ENCODE measurements at regions not wholly inside any gene's neighbourhood (a gene's known extent, or its start where the extent isn't known, plus 50 kb on each side); places are given as distances from the start of the nearest gene placed in this dataset.
"Not testable (repeated sequence)": the region's sequence is repeated elsewhere in the genome, so short reads cannot be mapped to it uniquely, and the experiment has no call there.

DNA sequence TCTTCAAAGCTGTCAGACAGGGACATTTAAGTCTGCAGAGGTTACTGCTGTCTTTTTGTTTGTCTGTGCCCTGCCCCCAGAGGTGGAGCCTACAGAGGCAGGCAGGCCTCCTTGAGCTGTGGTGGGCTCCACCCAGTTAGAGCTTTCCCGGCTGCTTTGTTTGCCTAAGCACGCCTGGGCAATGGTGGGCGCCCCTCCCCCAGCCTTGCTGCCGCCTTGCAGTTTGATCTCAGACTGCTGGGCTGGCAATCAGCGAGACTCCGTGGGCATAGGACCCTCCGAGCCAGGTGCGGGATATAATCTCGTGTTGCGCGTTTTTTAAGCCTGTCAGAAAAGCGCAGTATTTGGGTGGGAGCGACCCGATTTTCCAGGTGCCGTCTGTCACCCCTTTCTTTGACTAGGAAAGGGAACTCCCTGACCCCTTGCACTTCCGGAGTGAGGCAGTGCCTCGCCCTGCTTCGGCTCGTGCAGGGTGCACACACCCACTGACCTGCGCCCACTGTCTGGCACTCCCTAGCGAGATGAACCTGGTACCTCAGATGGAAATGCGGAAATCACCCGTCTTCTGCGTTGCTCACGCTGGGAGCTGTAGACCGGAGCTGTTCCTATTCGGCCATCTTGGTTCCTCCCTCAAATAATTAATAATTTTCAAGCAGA is 1131.5 kb upstream of the ADGRL4 start:
- H3K4me1 Mint-ChIP-seq (ENCODE audit: low read depth); H3K36me3 Mint-ChIP-seq (ENCODE audit: low read depth); H3K27me3 Mint-ChIP-seq (ENCODE audit: low read depth); H3K4me3 Mint-ChIP-seq; H3K27ac Mint-ChIP-seq: not testable (repeated sequence)
- peaks cover 17% of the 10 kb centered on the region for H3K9me3 Mint-ChIP-seq

DNA sequence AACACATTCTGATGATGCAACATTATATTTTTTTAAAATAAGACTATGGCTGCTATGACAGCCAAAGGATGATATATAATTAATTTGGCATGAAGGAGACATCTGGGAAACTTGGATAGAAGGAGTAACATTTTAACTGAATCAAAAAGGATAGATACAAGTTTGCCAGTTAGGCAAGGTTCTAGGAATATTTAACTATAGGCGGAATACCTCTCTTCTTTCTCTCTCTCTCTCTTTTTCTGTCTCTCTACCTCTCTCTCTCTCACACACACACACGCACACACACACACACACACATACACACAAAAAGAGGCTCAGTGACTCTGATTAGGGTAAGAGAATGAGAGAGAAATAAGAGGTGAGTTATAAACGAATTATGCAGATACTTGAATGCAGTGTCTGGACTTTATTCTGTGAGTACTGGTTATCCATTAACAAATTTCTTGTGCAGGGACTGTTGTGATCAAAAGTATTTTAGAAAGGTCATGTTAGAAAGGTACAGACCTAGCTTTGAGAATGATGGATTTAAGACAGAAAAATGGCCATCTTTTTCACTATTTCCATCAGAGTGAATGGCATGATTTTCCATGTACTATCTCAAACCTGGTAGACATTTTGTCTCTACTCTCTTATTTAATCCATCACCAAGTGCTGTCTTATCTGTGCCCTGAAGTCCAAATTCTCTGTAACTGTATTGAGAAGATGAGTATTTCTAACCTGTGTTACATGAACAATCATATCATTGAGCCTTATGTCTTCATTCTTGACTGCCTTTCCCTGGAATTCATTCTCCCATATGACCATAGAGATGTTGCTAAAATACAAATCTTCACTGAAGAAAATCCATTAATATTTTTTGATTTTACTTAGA is 1106.9 kb upstream of the ADGRL4 start:
- Mint-ChIP-seq H3K9me3 (peaks cover 45% of the 10 kb centered on the region), H3K4me1 (ENCODE audit: low read depth) (no peaks in the 10 kb centered on the region), H3K27ac (no peak overlapping the region), H3K36me3 (ENCODE audit: low read depth) (no peaks in the 10 kb centered on the region), H3K27me3 (ENCODE audit: low read depth) (no peaks in the 10 kb centered on the region), H3K4me3 (no peak overlapping the region)

DNA sequence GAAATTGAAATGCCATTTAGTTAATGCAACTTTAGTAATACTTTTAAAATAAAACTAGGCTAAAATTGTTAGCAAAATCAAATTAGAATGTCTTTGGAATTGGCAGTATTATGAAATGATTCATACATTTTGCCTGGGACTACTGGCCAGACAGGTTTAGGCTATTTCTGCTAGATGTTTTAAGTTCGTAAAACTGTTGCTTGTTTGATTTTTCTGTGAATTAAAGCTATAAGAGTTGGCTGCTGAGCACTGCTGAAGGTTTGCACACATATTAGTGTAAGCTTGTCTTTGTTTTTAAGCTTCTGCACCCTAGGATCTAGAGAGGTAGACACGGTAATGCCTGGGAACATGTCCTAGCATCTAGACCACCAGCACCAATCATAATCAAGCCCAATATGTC is 1094.6 kb upstream of the ADGRL4 start:
- H3K4me3 Mint-ChIP-seq, result no peak overlapping the region
- no peak overlapping the region for H3K27ac Mint-ChIP-seq
- H3K27me3 Mint-ChIP-seq (ENCODE audit: low read depth), result no peaks in the 10 kb centered on the region
- H3K36me3 Mint-ChIP-seq (ENCODE audit: low read depth), result no peaks in the 10 kb centered on the region
- H3K4me1 Mint-ChIP-seq (ENCODE audit: low read depth), result no peaks in the 10 kb centered on the region
- peaks cover 27% of the 10 kb centered on the region for H3K9me3 Mint-ChIP-seq

GRCh38 chr1:80099713-80100112 is 1093.2 kb upstream of the ADGRL4 start:
- H3K4me3 Mint-ChIP-seq, result no peak overlapping the region
- H3K9me3 Mint-ChIP-seq, result peaks cover 24% of the 10 kb centered on the region
- H3K27ac Mint-ChIP-seq, result no peak overlapping the region
- H3K36me3 Mint-ChIP-seq (ENCODE audit: low read depth), result no peaks in the 10 kb centered on the region
- H3K4me1 Mint-ChIP-seq (ENCODE audit: low read depth), result no peaks in the 10 kb centered on the region
- H3K27me3 Mint-ChIP-seq (ENCODE audit: low read depth), result no peaks in the 10 kb centered on the region

DNA sequence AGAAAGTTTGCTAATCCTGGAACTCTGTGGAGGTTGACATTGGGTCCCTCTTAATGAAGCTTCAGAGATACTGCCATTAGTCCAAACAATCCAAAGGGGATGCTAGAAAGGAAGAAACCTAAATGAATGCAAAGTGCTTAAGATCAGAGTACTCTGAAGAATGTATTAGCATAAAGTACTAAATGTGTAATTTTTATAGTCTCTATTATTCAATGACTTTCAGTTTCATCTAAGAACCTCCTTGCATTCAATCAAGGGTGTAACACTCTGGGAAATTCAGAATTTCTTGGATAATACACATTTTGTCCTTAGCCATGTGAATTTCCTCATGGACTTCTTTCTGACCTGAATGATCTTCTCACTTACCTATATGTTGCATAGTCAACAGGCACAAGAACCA is 1078.5 kb upstream of the ADGRL4 start:
- Mint-ChIP-seq H3K4me1 (ENCODE audit: low read depth) (no peaks in the 10 kb centered on the region), H3K27ac (no peak overlapping the region), H3K4me3 (no peak overlapping the region), H3K9me3 (no peaks in the 10 kb centered on the region), H3K27me3 (ENCODE audit: low read depth) (no peaks in the 10 kb centered on the region), H3K36me3 (ENCODE audit: low read depth) (no peaks in the 10 kb centered on the region)

- Mint-ChIP-seq H3K9me3 (no peaks in the 10 kb centered on the region), H3K4me1 (ENCODE audit: low read depth) (no peaks in the 10 kb centered on the region), H3K27ac (no peak overlapping the region), H3K36me3 (ENCODE audit: low read depth) (no peaks in the 10 kb centered on the region), H3K27me3 (ENCODE audit: low read depth) (no peaks in the 10 kb centered on the region), H3K4me3 (no peak overlapping the region)
These were observed 1077.4 kb upstream of the ADGRL4 start for GRCh38 chr1:80083892-80084291.

DNA sequence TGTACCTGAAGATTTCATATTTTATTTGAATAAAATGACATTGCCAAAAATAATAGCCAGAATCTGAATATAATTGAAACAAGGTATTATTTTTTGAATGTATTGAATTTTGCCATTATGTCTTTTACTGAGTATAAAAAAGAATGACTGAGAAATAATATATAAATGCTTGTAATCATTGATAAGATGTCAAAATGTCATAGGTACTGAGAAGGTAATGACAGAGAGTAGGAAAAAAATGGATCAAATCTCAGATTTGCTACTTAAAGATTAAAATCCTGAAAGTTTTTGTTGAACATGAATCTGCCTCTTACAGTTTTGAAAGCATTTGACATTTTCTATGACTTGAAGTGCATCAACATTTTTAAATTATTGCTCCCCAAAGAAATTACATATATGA is 1069.9 kb upstream of the ADGRL4 start:
- no peaks in the 10 kb centered on the region for H3K36me3 Mint-ChIP-seq (ENCODE audit: low read depth)
- no peaks in the 10 kb centered on the region for H3K4me1 Mint-ChIP-seq (ENCODE audit: low read depth)
- no peak overlapping the region for H3K4me3 Mint-ChIP-seq
- no peaks in the 10 kb centered on the region for H3K27me3 Mint-ChIP-seq (ENCODE audit: low read depth)
- no peak overlapping the region for H3K27ac Mint-ChIP-seq
- peaks cover 3% of the 10 kb centered on the region for H3K9me3 Mint-ChIP-seq

DNA sequence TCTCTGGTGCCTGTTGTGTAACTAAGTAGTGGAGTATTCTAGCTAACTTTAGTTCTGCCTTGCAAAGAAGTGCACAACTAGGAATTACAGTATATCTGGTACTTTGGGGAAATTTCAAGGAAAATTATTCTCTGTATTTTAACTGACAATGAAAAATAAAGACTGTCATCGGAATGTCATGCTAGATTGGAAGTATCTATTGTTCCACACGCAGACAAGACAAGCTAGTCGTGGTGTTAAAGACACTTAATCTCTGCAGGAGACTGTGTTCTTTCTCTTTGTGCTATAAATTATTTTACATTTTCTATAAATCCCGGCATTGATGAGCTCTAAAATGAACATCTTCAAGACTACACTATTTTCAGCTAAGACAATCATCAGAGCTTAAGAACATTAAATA is 1068.8 kb upstream of the ADGRL4 start:
- Mint-ChIP-seq H3K27ac (no peak overlapping the region), H3K4me1 (ENCODE audit: low read depth) (no peaks in the 10 kb centered on the region)

GRCh38 chr1:80072563-80072962 is 1066.0 kb upstream of the ADGRL4 start:
- Mint-ChIP-seq H3K9me3 (peaks cover 3% of the 10 kb centered on the region), H3K27me3 (ENCODE audit: low read depth) (no peaks in the 10 kb centered on the region), H3K4me1 (ENCODE audit: low read depth) (no peaks in the 10 kb centered on the region), H3K27ac (no peak overlapping the region), H3K4me3 (no peak overlapping the region), H3K36me3 (ENCODE audit: low read depth) (no peaks in the 10 kb centered on the region)

More for the DNA sequence above, 1068.8 kb upstream of the ADGRL4 start:
- H3K9me3 Mint-ChIP-seq, result peaks cover 3% of the 10 kb centered on the region
- no peak overlapping the region for H3K4me3 Mint-ChIP-seq
- no peaks in the 10 kb centered on the region for H3K27me3 Mint-ChIP-seq (ENCODE audit: low read depth)
- H3K36me3 Mint-ChIP-seq (ENCODE audit: low read depth), result no peaks in the 10 kb centered on the region

DNA sequence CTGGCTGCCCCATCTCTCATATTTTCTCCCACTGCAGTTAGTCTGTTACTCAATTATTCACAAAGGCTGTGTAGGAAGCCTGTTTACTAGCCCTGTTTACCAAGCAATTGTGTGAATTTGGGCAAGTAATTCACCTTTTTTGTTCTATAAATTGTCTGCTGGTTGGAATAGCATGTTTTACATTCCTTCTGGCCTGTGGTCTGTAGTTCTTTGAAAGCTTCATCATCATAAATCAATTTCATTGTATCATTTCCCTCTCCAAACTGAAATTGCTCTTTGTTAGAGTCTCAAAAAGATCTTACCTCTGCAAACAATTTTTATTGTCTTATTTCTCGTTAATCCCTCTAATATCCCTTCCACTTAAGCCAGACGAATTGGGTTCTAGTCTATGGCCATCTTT is 1059.5 kb upstream of the ADGRL4 start:
- Mint-ChIP-seq H3K27me3 (ENCODE audit: low read depth) (no peaks in the 10 kb centered on the region), H3K36me3 (ENCODE audit: low read depth) (no peaks in the 10 kb centered on the region), H3K9me3 (no peaks in the 10 kb centered on the region), H3K4me1 (ENCODE audit: low read depth) (no peaks in the 10 kb centered on the region), H3K4me3 (no peak overlapping the region), H3K27ac (no peak overlapping the region)

GRCh38 chr1:80064524-80064923 is 1058.0 kb upstream of the ADGRL4 start:
- H3K4me1 Mint-ChIP-seq (ENCODE audit: low read depth), result no peaks in the 10 kb centered on the region

GRCh38 chr1:80059940-80060339 is 1053.4 kb upstream of the ADGRL4 start:
- Mint-ChIP-seq H3K36me3 (ENCODE audit: low read depth) (no peaks in the 10 kb centered on the region), H3K4me1 (ENCODE audit: low read depth) (no peaks in the 10 kb centered on the region), H3K27ac (no peak overlapping the region), H3K27me3 (ENCODE audit: low read depth) (no peaks in the 10 kb centered on the region), H3K9me3 (no peaks in the 10 kb centered on the region), H3K4me3 (no peak overlapping the region)

More at GRCh38 chr1:80064524-80064923, 1058.0 kb upstream of the ADGRL4 start:
- Mint-ChIP-seq H3K27ac (no peak overlapping the region), H3K36me3 (ENCODE audit: low read depth) (no peaks in the 10 kb centered on the region), H3K9me3 (no peaks in the 10 kb centered on the region), H3K27me3 (ENCODE audit: low read depth) (no peaks in the 10 kb centered on the region), H3K4me3 (no peak overlapping the region)

DNA sequence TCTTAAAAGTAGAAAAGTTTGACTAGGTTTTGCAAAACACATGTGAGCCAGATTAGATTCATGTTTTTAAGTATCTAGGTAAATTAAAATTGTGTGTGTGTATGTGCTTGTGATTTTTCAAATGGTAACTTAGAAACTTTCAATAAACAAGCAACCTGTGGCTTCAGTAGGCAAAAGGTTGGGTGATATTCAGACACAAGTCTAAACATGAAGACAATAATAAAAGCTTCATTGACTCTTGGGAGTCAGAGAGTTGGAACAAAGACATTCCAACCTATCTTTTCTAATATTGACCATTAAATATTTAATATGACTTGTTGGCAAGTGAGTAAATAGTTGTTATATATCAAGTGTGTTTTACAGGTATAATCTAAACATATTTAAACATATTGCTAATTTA is 1049.6 kb upstream of the ADGRL4 start:
- Mint-ChIP-seq H3K36me3 (ENCODE audit: low read depth) (no peaks in the 10 kb centered on the region), H3K9me3 (peaks cover 12% of the 10 kb centered on the region), H3K27me3 (ENCODE audit: low read depth) (no peaks in the 10 kb centered on the region), H3K4me1 (ENCODE audit: low read depth) (no peaks in the 10 kb centered on the region), H3K27ac (no peak overlapping the region), H3K4me3 (no peak overlapping the region)

DNA sequence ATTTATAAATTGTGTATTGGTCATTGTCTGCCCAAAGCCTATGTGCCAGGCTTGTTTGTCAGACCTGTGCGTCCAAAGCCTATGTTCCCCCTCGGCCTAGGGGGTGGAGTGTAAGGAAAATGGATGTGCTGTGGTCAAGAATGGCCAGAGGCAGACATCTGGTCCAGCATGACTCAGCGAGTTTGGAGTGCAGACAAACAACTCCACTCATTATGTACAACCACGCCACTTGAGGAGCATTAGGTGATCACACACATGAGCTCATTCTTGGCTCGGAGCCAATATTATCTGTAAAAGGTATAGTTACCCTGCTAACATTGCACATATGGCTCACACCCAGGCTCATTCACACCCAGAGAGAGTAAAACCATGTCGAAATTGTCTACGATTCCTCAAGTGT is 1047.6 kb upstream of the ADGRL4 start:
- H3K36me3 Mint-ChIP-seq (ENCODE audit: low read depth), result no peaks in the 10 kb centered on the region
- no peak overlapping the region for H3K4me3 Mint-ChIP-seq
- H3K27me3 Mint-ChIP-seq (ENCODE audit: low read depth), result no peaks in the 10 kb centered on the region
- peaks cover 19% of the 10 kb centered on the region for H3K9me3 Mint-ChIP-seq
- no peaks in the 10 kb centered on the region for H3K4me1 Mint-ChIP-seq (ENCODE audit: low read depth)
- H3K27ac Mint-ChIP-seq, result no peak overlapping the region

GRCh38 chr1:80053613-80054012 is 1047.1 kb upstream of the ADGRL4 start:
- Mint-ChIP-seq H3K9me3 (peaks cover 19% of the 10 kb centered on the region), H3K4me3 (no peak overlapping the region), H3K27me3 (ENCODE audit: low read depth) (no peaks in the 10 kb centered on the region), H3K27ac (no peak overlapping the region), H3K36me3 (ENCODE audit: low read depth) (no peaks in the 10 kb centered on the region), H3K4me1 (ENCODE audit: low read depth) (no peaks in the 10 kb centered on the region)

Data from T-helper 1 cell treated with Interleukin-12 subunit alpha and Interleukin-12 subunit beta and Interleukin-4 antibody, amounts not matched to agents 30 μg/mL and 1 μg/mL, for 36 hours (primary cell).